WTC11 (cell line): ENCODE measurements at regions not wholly inside any gene's neighbourhood (a gene's known extent, or its start where the extent isn't known, plus 50 kb on each side); places are given as distances from the start of the nearest gene placed in this dataset.
"Not testable (repeated sequence)": the region's sequence is repeated elsewhere in the genome, so short reads cannot be mapped to it uniquely, and the experiment has no call there.

Source experiments
- ATAC-seq: fragments of 200-7000 bp; cut with Tn5 transposase; 2 replicates; pipeline ENCODE4 v1.10.0; 2021; ENCODE audit warnings: mild to moderate bottlenecking, moderate library complexity
- CTCF ChIA-PET: fragments of 300-600 bp; sonication (Branson Sonifier 250); formaldehyde crosslinking; loops from one replicate; lab custom pipeline; 2021; ENCODE audit warnings: antibody characterized with exemption; lab: Charles Lee
- POLR2A ChIA-PET: fragments of 350-600 bp; sonication (Branson Sonifier 250); formaldehyde crosslinking; loops from one replicate; lab custom pipeline; 2021; ENCODE audit warnings: antibody characterized with exemption; lab: Charles Lee
- DNase-seq: peaks from one replicate; pipeline ENCODE4 v3.0.0; 2021; ENCODE audit warnings: low spot score
- H3K27ac Mint-ChIP-seq: 2 replicates; pipeline ENCODE4 v1.8.0; 2021; ENCODE audit warnings: mixed read lengths
- H3K27me3 Mint-ChIP-seq: 2 replicates; pipeline ENCODE4 v1.8.0; 2021; ENCODE audit warnings: low read depth, mild to moderate bottlenecking, moderate library complexity, mixed read lengths
- H3K36me3 Mint-ChIP-seq: 2 replicates; pipeline ENCODE4 v1.8.0; 2021; ENCODE audit warnings: mixed read lengths
- H3K4me1 Mint-ChIP-seq: 2 replicates; pipeline ENCODE4 v1.8.0; 2022; ENCODE audit warnings: mixed read lengths
- H3K4me3 Mint-ChIP-seq: 2 replicates; pipeline ENCODE4 v1.8.0; 2021; ENCODE audit warnings: mild to moderate bottlenecking, moderate library complexity, mixed read lengths
- H3K9me3 Mint-ChIP-seq: 2 replicates; pipeline ENCODE4 v1.8.0; 2021; ENCODE audit warnings: mixed read lengths
- ATF1 ChIP-seq: sonication (generic); formaldehyde crosslinking; IDR thresholded peaks from 2 replicates; pipeline ENCODE4 v1.8.1; 2023; ENCODE audit warnings: mild to moderate bottlenecking, moderate library complexity, missing genetic modification reagents
- ETV6 ChIP-seq: sonication (generic); formaldehyde crosslinking; IDR thresholded peaks from 2 replicates; pipeline ENCODE4 v1.8.1; 2022; ENCODE audit warnings: mild to moderate bottlenecking, missing genetic modification reagents
- GRHL2 ChIP-seq: fragments of 250-450 bp; sonication (Bioruptor Pico); IDR thresholded peaks from 2 replicates; pipeline ENCODE4 v1.8.0; 2022; ENCODE audit warnings: mild to moderate bottlenecking, moderate library complexity; ENCODE audit not compliant: insufficient replicate concordance, severe bottlenecking
- GTF2I ChIP-seq: fragments of 250-450 bp; sonication (Bioruptor Pico); conservative IDR thresholded peaks from 2 replicates; pipeline ENCODE4 v1.4.0; 2021; ENCODE audit warnings: mild to moderate bottlenecking
- IRF2 ChIP-seq: sonication (generic); formaldehyde crosslinking; IDR thresholded peaks from 2 replicates; pipeline ENCODE4 v1.8.0; 2022; ENCODE audit warnings: low read depth, missing genetic modification reagents, borderline replicate concordance
- NFATC4 ChIP-seq: fragments of 250-450 bp; sonication (Bioruptor Pico); IDR thresholded peaks from 2 replicates; pipeline ENCODE4 v1.9.0; 2021; ENCODE audit warnings: mild to moderate bottlenecking
- NFE2L1 ChIP-seq: sonication (generic); formaldehyde crosslinking; IDR thresholded peaks from 2 replicates; pipeline ENCODE4 v1.8.1; 2023; ENCODE audit warnings: missing genetic modification reagents
- ZBTB21 ChIP-seq: sonication (generic); formaldehyde crosslinking; IDR thresholded peaks from 2 replicates; pipeline ENCODE4 v1.8.1; 2023; ENCODE audit warnings: mild to moderate bottlenecking, missing genetic modification reagents, borderline replicate concordance
- ZNF138 ChIP-seq: sonication (generic); formaldehyde crosslinking; conservative IDR thresholded peaks from 2 replicates; pipeline ENCODE4 v1.8.1; 2022; ENCODE audit warnings: mild to moderate bottlenecking, moderate library complexity, missing genetic modification reagents
- ZNF416 ChIP-seq: fragments of 250-450 bp; sonication (Bioruptor Pico); IDR thresholded peaks from 2 replicates; pipeline ENCODE4 v1.9.0; 2021; ENCODE audit warnings: mild to moderate bottlenecking, inconsistent platforms
- TF ChIP-seq, protein P1 (sequence below): sonication (generic); formaldehyde crosslinking; IDR thresholded peaks from 2 replicates; pipeline ENCODE4 v1.8.1; 2022; ENCODE audit warnings: low read depth, missing genetic modification reagents, borderline replicate concordance
- TF ChIP-seq, protein P2 (sequence below): fragments of 200-600 bp; IDR thresholded peaks from 2 replicates; pipeline ENCODE4 v1.8.0; 2022; ENCODE audit warnings: antibody characterized with exemption
- TF ChIP-seq, protein P3 (sequence below): sonication (generic); formaldehyde crosslinking; IDR thresholded peaks from 2 replicates; pipeline ENCODE4 v1.8.1; 2022; ENCODE audit warnings: low read depth, mild to moderate bottlenecking, moderate library complexity, missing genetic modification reagents, borderline replicate concordance
- TF ChIP-seq, protein P4 (sequence below): fragments of 250-450 bp; sonication (Bioruptor Pico); IDR thresholded peaks from 2 replicates; pipeline ENCODE4 v2.1.2; 2022; ENCODE audit warnings: mild to moderate bottlenecking, moderate library complexity
- TF ChIP-seq, protein P5 (sequence below): sonication (generic); formaldehyde crosslinking; IDR thresholded peaks from 2 replicates; pipeline ENCODE4 v1.8.1; 2023; ENCODE audit warnings: mild to moderate bottlenecking, missing genetic modification reagents, moderate library complexity
- TF ChIP-seq, protein P6 (sequence below): fragments of 250-450 bp; sonication (Bioruptor Pico); IDR thresholded peaks from 2 replicates; pipeline ENCODE4 v1.9.0; 2021; ENCODE audit warnings: mild to moderate bottlenecking
- TF ChIP-seq, protein P7 (sequence below): sonication (generic); formaldehyde crosslinking; IDR thresholded peaks from 2 replicates; pipeline ENCODE4 v1.8.0; 2022; ENCODE audit warnings: mild to moderate bottlenecking, missing genetic modification reagents

DNA sequence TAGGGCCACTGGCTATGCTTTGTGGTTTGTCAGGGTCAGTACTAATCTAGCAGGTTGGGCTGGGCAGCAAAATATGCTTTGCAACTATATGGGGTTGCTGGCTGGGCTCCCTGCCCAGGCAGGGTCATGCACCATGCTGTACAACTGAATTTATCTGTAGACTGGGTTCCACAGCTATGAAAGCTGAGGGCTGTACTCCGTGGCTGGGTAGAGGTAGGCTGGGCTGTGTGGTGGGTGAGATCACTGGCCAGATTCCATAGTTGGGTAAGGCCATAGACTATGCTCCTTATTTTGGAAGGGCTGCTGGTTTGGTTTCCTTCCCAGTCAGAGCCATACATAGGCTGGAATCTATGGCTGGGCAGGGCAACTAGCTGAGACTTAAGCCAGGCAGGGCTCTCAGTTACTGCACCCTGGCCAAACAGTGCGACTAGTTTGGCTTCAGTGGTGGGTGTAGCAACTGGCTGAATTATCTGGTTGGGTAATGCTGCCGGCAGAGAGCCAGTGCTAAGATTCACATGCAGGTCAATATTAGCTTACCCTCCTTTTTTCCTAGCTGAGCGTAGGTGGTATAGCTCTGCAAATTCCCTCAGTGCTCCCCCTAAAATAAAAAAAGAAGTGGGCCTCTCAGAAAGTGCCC is 769.1 kb upstream of the CDH8 start (continued):
- TF ChIP-seq, protein P1, sequence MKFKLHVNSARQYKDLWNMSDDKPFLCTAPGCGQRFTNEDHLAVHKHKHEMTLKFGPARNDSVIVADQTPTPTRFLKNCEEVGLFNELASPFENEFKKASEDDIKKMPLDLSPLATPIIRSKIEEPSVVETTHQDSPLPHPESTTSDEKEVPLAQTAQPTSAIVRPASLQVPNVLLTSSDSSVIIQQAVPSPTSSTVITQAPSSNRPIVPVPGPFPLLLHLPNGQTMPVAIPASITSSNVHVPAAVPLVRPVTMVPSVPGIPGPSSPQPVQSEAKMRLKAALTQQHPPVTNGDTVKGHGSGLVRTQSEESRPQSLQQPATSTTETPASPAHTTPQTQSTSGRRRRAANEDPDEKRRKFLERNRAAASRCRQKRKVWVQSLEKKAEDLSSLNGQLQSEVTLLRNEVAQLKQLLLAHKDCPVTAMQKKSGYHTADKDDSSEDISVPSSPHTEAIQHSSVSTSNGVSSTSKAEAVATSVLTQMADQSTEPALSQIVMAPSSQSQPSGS = no peak
- TF ChIP-seq NFATC4 (CRISPR knock-in tag) = no peak
- TF ChIP-seq ATF1 (CRISPR knock-in tag) = no peak
- no peak for TF ChIP-seq IRF2 (CRISPR knock-in tag)
- no peak for TF ChIP-seq ETV6
- TF ChIP-seq, protein P2, sequence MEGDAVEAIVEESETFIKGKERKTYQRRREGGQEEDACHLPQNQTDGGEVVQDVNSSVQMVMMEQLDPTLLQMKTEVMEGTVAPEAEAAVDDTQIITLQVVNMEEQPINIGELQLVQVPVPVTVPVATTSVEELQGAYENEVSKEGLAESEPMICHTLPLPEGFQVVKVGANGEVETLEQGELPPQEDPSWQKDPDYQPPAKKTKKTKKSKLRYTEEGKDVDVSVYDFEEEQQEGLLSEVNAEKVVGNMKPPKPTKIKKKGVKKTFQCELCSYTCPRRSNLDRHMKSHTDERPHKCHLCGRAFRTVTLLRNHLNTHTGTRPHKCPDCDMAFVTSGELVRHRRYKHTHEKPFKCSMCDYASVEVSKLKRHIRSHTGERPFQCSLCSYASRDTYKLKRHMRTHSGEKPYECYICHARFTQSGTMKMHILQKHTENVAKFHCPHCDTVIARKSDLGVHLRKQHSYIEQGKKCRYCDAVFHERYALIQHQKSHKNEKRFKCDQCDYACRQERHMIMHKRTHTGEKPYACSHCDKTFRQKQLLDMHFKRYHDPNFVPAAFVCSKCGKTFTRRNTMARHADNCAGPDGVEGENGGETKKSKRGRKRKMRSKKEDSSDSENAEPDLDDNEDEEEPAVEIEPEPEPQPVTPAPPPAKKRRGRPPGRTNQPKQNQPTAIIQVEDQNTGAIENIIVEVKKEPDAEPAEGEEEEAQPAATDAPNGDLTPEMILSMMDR = no peak

DNA sequence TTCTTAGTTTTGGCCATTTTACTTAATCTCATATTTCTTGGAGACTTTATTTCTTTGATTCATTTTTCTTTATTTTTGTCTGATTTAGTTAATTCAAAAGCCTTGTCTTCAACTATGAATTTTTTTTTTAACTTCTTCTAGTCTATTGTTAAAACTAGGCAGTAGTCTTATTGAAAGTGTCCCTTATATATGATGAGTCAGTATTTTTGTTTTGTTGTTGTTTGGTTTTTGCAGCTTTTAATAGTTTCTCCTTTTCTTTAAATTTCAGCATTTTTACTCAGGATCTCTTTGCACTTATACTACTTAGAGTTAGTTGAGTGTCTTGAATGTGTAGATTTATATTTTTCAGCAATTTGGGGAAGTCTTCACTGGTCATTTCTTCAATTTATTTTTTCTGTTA is 758.5 kb upstream of the CDH8 start:
- Mint-ChIP-seq H3K27me3 (no peaks in the 10 kb centered on the region), H3K4me1 (peaks cover 4% of the 10 kb centered on the region), H3K9me3 (no peaks in the 10 kb centered on the region), H3K27ac (no peak overlapping the region), H3K36me3 (no peaks in the 10 kb centered on the region), H3K4me3 (no peak overlapping the region)
- no peak for DNase-seq
- ATAC-seq = no peak
- CTCF ChIA-PET = no interaction called here
- POLR2A ChIA-PET = no interaction called here
- TF ChIP-seq, protein P3, sequence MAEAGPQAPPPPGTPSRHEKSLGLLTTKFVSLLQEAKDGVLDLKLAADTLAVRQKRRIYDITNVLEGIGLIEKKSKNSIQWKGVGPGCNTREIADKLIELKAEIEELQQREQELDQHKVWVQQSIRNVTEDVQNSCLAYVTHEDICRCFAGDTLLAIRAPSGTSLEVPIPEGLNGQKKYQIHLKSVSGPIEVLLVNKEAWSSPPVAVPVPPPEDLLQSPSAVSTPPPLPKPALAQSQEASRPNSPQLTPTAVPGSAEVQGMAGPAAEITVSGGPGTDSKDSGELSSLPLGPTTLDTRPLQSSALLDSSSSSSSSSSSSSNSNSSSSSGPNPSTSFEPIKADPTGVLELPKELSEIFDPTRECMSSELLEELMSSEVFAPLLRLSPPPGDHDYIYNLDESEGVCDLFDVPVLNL (CRISPR knock-in tag) = no peak
- TF ChIP-seq, protein P4, sequence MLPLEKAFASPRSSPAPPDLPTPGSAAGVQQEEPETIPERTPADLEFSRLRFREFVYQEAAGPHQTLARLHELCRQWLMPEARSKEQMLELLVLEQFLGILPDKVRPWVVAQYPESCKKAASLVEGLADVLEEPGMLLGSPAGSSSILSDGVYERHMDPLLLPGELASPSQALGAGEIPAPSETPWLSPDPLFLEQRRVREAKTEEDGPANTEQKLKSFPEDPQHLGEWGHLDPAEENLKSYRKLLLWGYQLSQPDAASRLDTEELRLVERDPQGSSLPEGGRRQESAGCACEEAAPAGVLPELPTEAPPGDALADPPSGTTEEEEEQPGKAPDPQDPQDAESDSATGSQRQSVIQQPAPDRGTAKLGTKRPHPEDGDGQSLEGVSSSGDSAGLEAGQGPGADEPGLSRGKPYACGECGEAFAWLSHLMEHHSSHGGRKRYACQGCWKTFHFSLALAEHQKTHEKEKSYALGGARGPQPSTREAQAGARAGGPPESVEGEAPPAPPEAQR (CRISPR knock-in tag) = no peak
- TF ChIP-seq, protein P5, sequence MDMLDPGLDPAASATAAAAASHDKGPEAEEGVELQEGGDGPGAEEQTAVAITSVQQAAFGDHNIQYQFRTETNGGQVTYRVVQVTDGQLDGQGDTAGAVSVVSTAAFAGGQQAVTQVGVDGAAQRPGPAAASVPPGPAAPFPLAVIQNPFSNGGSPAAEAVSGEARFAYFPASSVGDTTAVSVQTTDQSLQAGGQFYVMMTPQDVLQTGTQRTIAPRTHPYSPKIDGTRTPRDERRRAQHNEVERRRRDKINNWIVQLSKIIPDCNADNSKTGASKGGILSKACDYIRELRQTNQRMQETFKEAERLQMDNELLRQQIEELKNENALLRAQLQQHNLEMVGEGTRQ = no peak
- no peak for TF ChIP-seq NFE2L1

DNA sequence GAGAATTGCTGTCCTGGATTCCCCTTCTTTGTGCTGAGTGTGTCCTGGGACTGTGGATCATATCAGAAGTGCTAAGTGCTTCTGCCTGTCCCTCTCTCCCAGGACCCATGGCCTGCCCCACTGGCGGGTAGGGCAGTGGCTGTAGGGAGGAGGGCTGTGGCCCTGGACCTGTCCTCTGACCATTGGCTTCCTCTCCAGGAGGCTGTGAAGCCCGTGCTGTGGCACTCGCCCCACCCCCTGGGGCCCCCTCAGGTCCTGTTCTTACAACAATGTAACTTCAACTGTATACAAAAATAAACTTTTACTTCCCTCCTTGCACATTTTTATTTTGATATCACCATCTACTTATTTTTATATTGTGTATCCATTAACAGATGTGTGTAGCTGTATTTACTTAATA is 743.8 kb upstream of the CDH8 start:
- H3K4me1 Mint-ChIP-seq, H3K36me3 Mint-ChIP-seq, POLR2A ChIA-PET, H3K4me3 Mint-ChIP-seq, H3K27ac Mint-ChIP-seq, DNase-seq, ATAC-seq, CTCF ChIA-PET, H3K27me3 Mint-ChIP-seq: not testable (repeated sequence)
- H3K9me3 Mint-ChIP-seq = peaks cover 15% of the 10 kb centered on the region

DNA sequence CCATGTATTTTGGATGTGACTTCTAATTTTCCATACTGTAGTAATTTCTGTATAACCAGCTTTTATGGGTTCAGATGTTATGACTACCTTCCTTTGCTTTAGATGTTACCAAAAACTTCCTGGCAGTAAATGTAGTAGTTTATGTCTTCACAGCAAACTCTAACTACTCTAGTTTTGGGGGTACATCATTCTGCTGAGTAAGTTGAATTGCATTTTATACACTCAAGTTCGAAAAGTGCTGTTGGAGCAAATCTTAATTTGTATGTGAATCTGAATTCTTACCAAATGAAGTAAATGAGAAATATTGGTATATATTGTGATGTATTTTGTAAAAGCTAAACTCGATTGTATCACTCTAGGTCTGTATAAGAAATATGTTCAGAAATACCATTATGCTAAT is 728.3 kb upstream of the CDH8 start:
- ATAC-seq = no peak
- Mint-ChIP-seq H3K27me3 (no peaks in the 10 kb centered on the region), H3K27ac (no peak overlapping the region), H3K4me3 (no peak overlapping the region), H3K4me1 (no peaks in the 10 kb centered on the region), H3K36me3 (no peaks in the 10 kb centered on the region), H3K9me3 (no peaks in the 10 kb centered on the region)
- DNase-seq = no peak
- ChIA-PET CTCF (no interaction called here), POLR2A (no interaction called here)
- TF ChIP-seq ATF1 (CRISPR knock-in tag) (no peak), GRHL2 (CRISPR knock-in tag) (no peak), ZNF416 (no peak), ZNF138 (CRISPR knock-in tag) (no peak), ZBTB21 (CRISPR knock-in tag) (no peak), GTF2I (CRISPR knock-in tag) (no peak)
- TF ChIP-seq, protein P6, sequence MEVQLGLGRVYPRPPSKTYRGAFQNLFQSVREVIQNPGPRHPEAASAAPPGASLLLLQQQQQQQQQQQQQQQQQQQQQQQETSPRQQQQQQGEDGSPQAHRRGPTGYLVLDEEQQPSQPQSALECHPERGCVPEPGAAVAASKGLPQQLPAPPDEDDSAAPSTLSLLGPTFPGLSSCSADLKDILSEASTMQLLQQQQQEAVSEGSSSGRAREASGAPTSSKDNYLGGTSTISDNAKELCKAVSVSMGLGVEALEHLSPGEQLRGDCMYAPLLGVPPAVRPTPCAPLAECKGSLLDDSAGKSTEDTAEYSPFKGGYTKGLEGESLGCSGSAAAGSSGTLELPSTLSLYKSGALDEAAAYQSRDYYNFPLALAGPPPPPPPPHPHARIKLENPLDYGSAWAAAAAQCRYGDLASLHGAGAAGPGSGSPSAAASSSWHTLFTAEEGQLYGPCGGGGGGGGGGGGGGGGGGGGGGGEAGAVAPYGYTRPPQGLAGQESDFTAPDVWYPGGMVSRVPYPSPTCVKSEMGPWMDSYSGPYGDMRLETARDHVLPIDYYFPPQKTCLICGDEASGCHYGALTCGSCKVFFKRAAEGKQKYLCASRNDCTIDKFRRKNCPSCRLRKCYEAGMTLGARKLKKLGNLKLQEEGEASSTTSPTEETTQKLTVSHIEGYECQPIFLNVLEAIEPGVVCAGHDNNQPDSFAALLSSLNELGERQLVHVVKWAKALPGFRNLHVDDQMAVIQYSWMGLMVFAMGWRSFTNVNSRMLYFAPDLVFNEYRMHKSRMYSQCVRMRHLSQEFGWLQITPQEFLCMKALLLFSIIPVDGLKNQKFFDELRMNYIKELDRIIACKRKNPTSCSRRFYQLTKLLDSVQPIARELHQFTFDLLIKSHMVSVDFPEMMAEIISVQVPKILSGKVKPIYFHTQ (CRISPR knock-in tag) = no peak
- TF ChIP-seq, protein P7, sequence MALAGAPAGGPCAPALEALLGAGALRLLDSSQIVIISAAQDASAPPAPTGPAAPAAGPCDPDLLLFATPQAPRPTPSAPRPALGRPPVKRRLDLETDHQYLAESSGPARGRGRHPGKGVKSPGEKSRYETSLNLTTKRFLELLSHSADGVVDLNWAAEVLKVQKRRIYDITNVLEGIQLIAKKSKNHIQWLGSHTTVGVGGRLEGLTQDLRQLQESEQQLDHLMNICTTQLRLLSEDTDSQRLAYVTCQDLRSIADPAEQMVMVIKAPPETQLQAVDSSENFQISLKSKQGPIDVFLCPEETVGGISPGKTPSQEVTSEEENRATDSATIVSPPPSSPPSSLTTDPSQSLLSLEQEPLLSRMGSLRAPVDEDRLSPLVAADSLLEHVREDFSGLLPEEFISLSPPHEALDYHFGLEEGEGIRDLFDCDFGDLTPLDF (CRISPR knock-in tag) = no peak
